GM12892 (cell line): ENCODE measurements at regions not wholly inside any gene's neighbourhood (a gene's known extent, or its start where the extent isn't known, plus 50 kb on each side); places are given as distances from the start of the nearest gene placed in this dataset.

Source experiments
- POLR2A ChIP-seq: IDR thresholded peaks from 2 replicates; pipeline ENCODE4 v1.6.1; 2011; ENCODE audit warnings: low read depth, low read length, control low read depth
- POLR2AphosphoS5 ChIP-seq: IDR thresholded peaks from 2 replicates; pipeline ENCODE4 v1.6.1; 2011; ENCODE audit warnings: low read depth, low read length, control low read depth

- TF ChIP-seq POLR2A (no peak), POLR2AphosphoS5 (no peak)
Measured at GRCh38 chr20:6485351-6485750, 282.1 kb upstream of the BMP2 start.
